DOHH2 (cell line): ENCODE measurements at regions not wholly inside any gene's neighbourhood (a gene's known extent, or its start where the extent isn't known, plus 50 kb on each side); places are given as distances from the start of the nearest gene placed in this dataset.

Experiments used
- H3F3A ChIP-seq: fragments of 200-600 bp; sonication (generic), shearing (Covaris generic); 2 replicates; pipeline ENCODE4 v1.6.0; 2016; ENCODE audit warnings: antibody characterized with exemption, mild to moderate bottlenecking; ENCODE audit not compliant: control insufficient read depth, insufficient read depth
- H3K27ac ChIP-seq: fragments of 200-600 bp; sonication (generic); 2 replicates; pipeline ENCODE4 v1.5.1; 2014; ENCODE audit warnings: low read depth, mild to moderate bottlenecking, low read length, moderate library complexity
- H3K27me3 ChIP-seq: fragments of 200-600 bp; sonication (generic); 2 replicates; pipeline ENCODE4 v1.6.1; 2014; ENCODE audit warnings: mild to moderate bottlenecking, low read length, mixed read lengths; ENCODE audit not compliant: control insufficient read depth
- H3K36me3 ChIP-seq: fragments of 200-600 bp; sonication (generic); 2 replicates; pipeline ENCODE4 v1.6.1; 2014; ENCODE audit warnings: mild to moderate bottlenecking, low read length, moderate library complexity, mixed read lengths; ENCODE audit not compliant: control insufficient read depth
- H3K4me1 ChIP-seq: fragments of 200-600 bp; sonication (generic); 2 replicates; pipeline ENCODE4 v1.6.1; 2014; ENCODE audit warnings: mild to moderate bottlenecking, low read length, mixed read lengths; ENCODE audit not compliant: control insufficient read depth
- H3K4me2 ChIP-seq: fragments of 200-600 bp; sonication (generic); 2 replicates; pipeline ENCODE4 v1.6.0; 2014; ENCODE audit warnings: mild to moderate bottlenecking, low read length, moderate library complexity
- H3K4me3 ChIP-seq: fragments of 200-600 bp; sonication (generic); 2 replicates; pipeline ENCODE4 v1.5.1; 2014; ENCODE audit warnings: mild to moderate bottlenecking, low read length, mixed read lengths
- H3K79me2 ChIP-seq: fragments of 200-600 bp; sonication (generic); 2 replicates; pipeline ENCODE4 v1.6.1; 2014; ENCODE audit warnings: mild to moderate bottlenecking, low read length, mixed read lengths; ENCODE audit not compliant: control insufficient read depth
- H3K9me2 ChIP-seq: fragments of 200-600 bp; sonication (generic); replicated peaks from 2 replicates; pipeline ENCODE4 v1.6.1; 2014; ENCODE audit warnings: mild to moderate bottlenecking, low read length, mixed read lengths; ENCODE audit not compliant: control insufficient read depth
- H3K9me3 ChIP-seq: fragments of 200-600 bp; sonication (generic); 2 replicates; pipeline ENCODE4 v1.6.1; 2014; ENCODE audit warnings: antibody characterized with exemption, low read length, mixed read lengths; ENCODE audit not compliant: control insufficient read depth, insufficient read depth
- H4K20me1 ChIP-seq: fragments of 200-600 bp; sonication (generic); 2 replicates; pipeline ENCODE4 v1.6.0; 2014; ENCODE audit warnings: low read depth, mild to moderate bottlenecking, antibody characterized with exemption, low read length, moderate library complexity; ENCODE audit not compliant: control insufficient read depth, insufficient read depth
- CTCF ChIP-seq: fragments of 200-600 bp; sonication (generic); IDR thresholded peaks from one replicate; pipeline ENCODE4 v1.5.1; 2014; ENCODE audit warnings: antibody characterized with exemption, mild to moderate bottlenecking, low read depth, low read length; ENCODE audit not compliant: poor library complexity, severe bottlenecking
- EZH2phosphoT487 ChIP-seq: fragments of 200-600 bp; sonication (generic); IDR thresholded peaks from 2 replicates; pipeline ENCODE4 v1.6.1; 2017; ENCODE audit warnings: borderline replicate concordance, mild to moderate bottlenecking, antibody characterized with exemption, low read length, moderate library complexity, mixed read lengths

GRCh38 chr22:27641049-27641795 is 160.3 kb downstream of the MN1 start:
- no peaks in the 10 kb centered on the region for H3K27me3 ChIP-seq
- no peaks in the 10 kb centered on the region for H4K20me1 ChIP-seq
- H3K4me1 ChIP-seq: no peaks in the 10 kb centered on the region
- H3K9me3 ChIP-seq: no peaks in the 10 kb centered on the region
- no peaks in the 10 kb centered on the region for H3K36me3 ChIP-seq
- H3K9me2 ChIP-seq: no peaks in the 10 kb centered on the region
- no peak overlapping the region for H3K4me2 ChIP-seq
- no peaks in the 10 kb centered on the region for H3F3A ChIP-seq
- H3K4me3 ChIP-seq: no peak overlapping the region
- TF ChIP-seq EZH2phosphoT487 (no peak), CTCF (no peak)
- H3K27ac ChIP-seq: no peak overlapping the region
- no peaks in the 10 kb centered on the region for H3K79me2 ChIP-seq

DNA sequence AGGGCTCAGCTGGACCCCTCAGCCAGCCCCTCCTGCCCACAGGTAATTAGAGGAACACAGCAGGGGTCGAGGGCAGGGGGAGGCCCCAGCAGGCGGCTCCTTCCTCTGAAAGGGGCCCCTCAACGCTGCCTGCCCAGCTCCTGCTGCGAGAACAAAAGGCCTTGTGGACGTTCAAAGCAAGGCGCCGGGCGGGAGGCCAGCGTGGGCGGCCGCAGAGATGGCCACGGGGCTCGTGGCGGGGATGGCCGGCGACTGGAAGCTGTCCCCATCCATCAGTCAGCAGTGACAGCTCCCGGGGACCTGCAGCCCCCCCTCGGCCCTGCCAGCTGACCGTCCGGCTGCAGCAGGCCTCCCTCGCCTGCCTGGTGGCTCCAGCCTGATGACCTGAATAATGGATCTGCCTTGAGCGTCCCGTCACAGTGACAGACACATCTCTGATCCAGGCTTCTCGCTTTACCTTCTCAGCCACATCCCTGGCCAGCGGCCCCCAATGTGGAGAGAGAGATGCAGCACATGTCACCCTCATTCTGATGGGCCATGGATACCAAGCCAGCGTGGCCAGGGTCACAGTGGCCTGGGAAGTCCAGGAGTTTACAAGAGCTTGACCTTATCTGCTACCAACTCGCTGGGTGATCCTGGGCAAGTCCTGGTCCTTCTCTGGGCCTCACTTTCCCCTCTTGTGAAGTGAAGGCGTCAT is 159.3 kb downstream of the MN1 start:
- H3K4me2 ChIP-seq: no peak overlapping the region
- TF ChIP-seq EZH2phosphoT487: no peak
- TF ChIP-seq CTCF: no peak

DNA sequence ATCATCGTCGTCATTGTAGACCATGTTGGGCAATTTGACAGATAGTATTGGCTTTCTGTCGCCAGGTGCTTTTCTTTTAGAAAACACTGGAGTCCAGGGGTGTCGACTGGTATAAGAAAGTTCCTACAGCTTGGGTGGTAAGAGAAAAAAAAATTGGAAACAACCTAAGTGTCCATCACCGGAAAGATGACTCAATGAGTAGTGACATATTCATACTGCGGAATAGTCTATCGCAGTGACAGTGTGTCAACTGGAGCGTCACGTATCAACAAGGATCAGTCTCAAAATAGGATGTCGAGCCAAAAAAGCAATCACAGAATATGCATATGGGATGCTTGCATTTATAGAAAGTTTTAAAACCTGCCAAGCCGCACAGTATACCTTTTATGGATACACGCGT is 157.6 kb downstream of the MN1 start:
- H3K9me2 ChIP-seq: no peaks in the 10 kb centered on the region
- no peak overlapping the region for H3K4me2 ChIP-seq
- no peaks in the 10 kb centered on the region for H3K4me1 ChIP-seq
- no peaks in the 10 kb centered on the region for H3K79me2 ChIP-seq
- H3K27me3 ChIP-seq: no peaks in the 10 kb centered on the region
- H3K4me3 ChIP-seq: no peak overlapping the region
- H3K36me3 ChIP-seq: no peaks in the 10 kb centered on the region
- H3K9me3 ChIP-seq: no peaks in the 10 kb centered on the region
- TF ChIP-seq EZH2phosphoT487 (no peak), CTCF (no peak)
- no peaks in the 10 kb centered on the region for H4K20me1 ChIP-seq
- no peak overlapping the region for H3K27ac ChIP-seq
- no peaks in the 10 kb centered on the region for H3F3A ChIP-seq

More for the DNA sequence above, 159.3 kb downstream of the MN1 start:
- H4K20me1 ChIP-seq: no peaks in the 10 kb centered on the region
- no peaks in the 10 kb centered on the region for H3K27me3 ChIP-seq
- H3K36me3 ChIP-seq: no peaks in the 10 kb centered on the region
- no peaks in the 10 kb centered on the region for H3K4me1 ChIP-seq
- H3K9me3 ChIP-seq: no peaks in the 10 kb centered on the region
- no peaks in the 10 kb centered on the region for H3F3A ChIP-seq
- H3K27ac ChIP-seq: no peak overlapping the region
- no peaks in the 10 kb centered on the region for H3K9me2 ChIP-seq
- no peaks in the 10 kb centered on the region for H3K79me2 ChIP-seq
- no peak overlapping the region for H3K4me3 ChIP-seq
